Activated CD8-positive, alpha-beta memory T cell treated with anti-CD3 and anti-CD28 coated beads, Interleukin-2, amount 50 U/mL, for 24 hours (primary cell): ENCODE measurements at regions not wholly inside any gene's neighbourhood (a gene's known extent, or its start where the extent isn't known, plus 50 kb on each side); places are given as distances from the start of the nearest gene placed in this dataset.
"Not testable (repeated sequence)": the region's sequence is repeated elsewhere in the genome, so short reads cannot be mapped to it uniquely, and the experiment has no call there.

Experiments used
- DNase-seq: peaks from one replicate; pipeline ENCODE4 v3.0.0-alpha.2; 2020; ENCODE audit errors: extremely low read depth

- no peak for DNase-seq
Observed at GRCh38 chr2:134019871-134020270, 234.0 kb upstream of the MGAT5 start.

- no peak for DNase-seq
Observed at GRCh38 chr2:134020608-134021007, 233.3 kb upstream of the MGAT5 start.

- no peak for DNase-seq
Observed at GRCh38 chr2:134021830-134022524, 231.9 kb upstream of the MGAT5 start.

GRCh38 chr2:134023854-134024253, 230.0 kb upstream of the MGAT5 start:
- no peak for DNase-seq

GRCh38 chr2:134027980-134028379, 225.9 kb upstream of the MGAT5 start:
- DNase-seq = no peak

GRCh38 chr2:134029418-134029817, 224.5 kb upstream of the MGAT5 start:
- no peak for DNase-seq

GRCh38 chr2:134031539-134031938, 222.3 kb upstream of the MGAT5 start:
- no peak for DNase-seq

- DNase-seq = no peak
Observed at GRCh38 chr2:134035605-134036370, 218.1 kb upstream of the MGAT5 start.

- no peak for DNase-seq
Observed at GRCh38 chr2:134039912-134040581, 213.8 kb upstream of the MGAT5 start.

GRCh38 chr2:134040626-134041172, 213.2 kb upstream of the MGAT5 start:
- not testable (repeated sequence) for DNase-seq

- no peak for DNase-seq
Observed at GRCh38 chr2:134041877-134042276, 212.0 kb upstream of the MGAT5 start.

- not testable (repeated sequence) for DNase-seq
Observed at GRCh38 chr2:134043028-134043427, 210.8 kb upstream of the MGAT5 start.

GRCh38 chr2:134052173-134052572, 201.7 kb upstream of the MGAT5 start:
- DNase-seq = no peak

GRCh38 chr2:134056173-134056572, 197.7 kb upstream of the MGAT5 start:
- DNase-seq = no peak

GRCh38 chr2:134061066-134061465, 192.8 kb upstream of the MGAT5 start:
- DNase-seq = not testable (repeated sequence)

GRCh38 chr2:134062235-134062634, 191.6 kb upstream of the MGAT5 start:
- DNase-seq = not testable (repeated sequence)

GRCh38 chr2:134063916-134064315, 190.0 kb upstream of the MGAT5 start:
- DNase-seq = not testable (repeated sequence)

- DNase-seq = no peak
Observed at GRCh38 chr2:134070281-134070741, 183.6 kb upstream of the MGAT5 start.

GRCh38 chr2:134072341-134072740, 181.5 kb upstream of the MGAT5 start:
- no peak for DNase-seq

- no peak for DNase-seq
Observed at GRCh38 chr2:134073023-134073422, 180.8 kb upstream of the MGAT5 start.

GRCh38 chr2:134074619-134075018, 179.3 kb upstream of the MGAT5 start:
- no peak for DNase-seq

- DNase-seq = no peak
Observed at GRCh38 chr2:134075204-134075603, 178.7 kb upstream of the MGAT5 start.
